SH-SY5Y (cell line): ENCODE measurements at regions not wholly inside any gene's neighbourhood (a gene's known extent, or its start where the extent isn't known, plus 50 kb on each side); places are given as distances from the start of the nearest gene placed in this dataset.

Source experiments
- GATA2 ChIP-seq: IDR thresholded peaks from 2 replicates; pipeline ENCODE4 v1.6.1; 2011; ENCODE audit warnings: mild to moderate bottlenecking, low read depth, low read length
- GATA3 ChIP-seq: IDR thresholded peaks from 2 replicates; pipeline ENCODE4 v1.6.1; 2011; ENCODE audit warnings: low read depth, mild to moderate bottlenecking, low read length, moderate library complexity

DNA sequence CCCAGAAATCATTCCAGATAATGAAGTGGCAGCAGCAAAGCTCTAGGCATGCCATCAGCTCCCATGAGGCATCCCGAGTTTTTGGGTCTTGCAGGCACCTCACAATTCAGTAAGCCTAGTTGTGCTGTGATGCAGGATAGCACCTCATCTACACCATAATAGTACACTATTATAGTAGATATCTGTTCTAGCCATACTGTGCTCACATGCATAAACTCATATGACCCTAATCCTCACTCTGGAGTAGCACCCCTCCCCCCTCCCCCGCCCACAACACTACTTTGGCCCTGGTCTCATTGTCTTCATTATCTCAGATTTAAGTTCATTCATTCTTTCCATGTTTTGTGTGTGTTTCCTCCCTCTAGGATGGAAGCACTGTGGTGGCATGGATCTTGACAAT is 102.5 kb upstream of the PITX1 start:
- TF ChIP-seq GATA2 = no peak
- TF ChIP-seq GATA3 = no peak
